ENCODE measurements at regions not wholly inside any gene's neighbourhood (a gene's known extent, or its start where the extent isn't known, plus 50 kb on each side); places are given as distances from the start of the nearest gene placed in this dataset.

GRCh38 chr4:38255572-38255971 lies 295.4 kb downstream of the PTTG2 start:
- TF ChIP-seq CTCF (conservative IDR thresholded peaks at IDR 0.05; ENCODE audit: low read length) (no peak), EZH2phosphoT487 (IDR thresholded peaks at IDR 0.05; ENCODE audit: borderline replicate concordance, low read depth, low read length) (no peak)

Data from OCI-LY7 (cell line).